GM12865 (cell line): ENCODE measurements at regions not wholly inside any gene's neighbourhood (a gene's known extent, or its start where the extent isn't known, plus 50 kb on each side); places are given as distances from the start of the nearest gene placed in this dataset.

Source experiments
- DNase-seq: peaks from one replicate; pipeline ENCODE4 v3.0.0; 2010; ENCODE audit warnings: low read depth
- H3K4me3 ChIP-seq: 2 replicates; pipeline ENCODE4 v1.5.1; 2011; ENCODE audit warnings: mild to moderate bottlenecking, low read depth, low read length, control low read depth
- TF ChIP-seq, protein P1 (sequence below): IDR thresholded peaks from 2 replicates; pipeline ENCODE4 v1.5.1; 2011; ENCODE audit warnings: low read length, control low read depth, low read depth, inconsistent platforms; ENCODE audit not compliant: insufficient read depth; ENCODE audit errors: missing control alignments

DNA sequence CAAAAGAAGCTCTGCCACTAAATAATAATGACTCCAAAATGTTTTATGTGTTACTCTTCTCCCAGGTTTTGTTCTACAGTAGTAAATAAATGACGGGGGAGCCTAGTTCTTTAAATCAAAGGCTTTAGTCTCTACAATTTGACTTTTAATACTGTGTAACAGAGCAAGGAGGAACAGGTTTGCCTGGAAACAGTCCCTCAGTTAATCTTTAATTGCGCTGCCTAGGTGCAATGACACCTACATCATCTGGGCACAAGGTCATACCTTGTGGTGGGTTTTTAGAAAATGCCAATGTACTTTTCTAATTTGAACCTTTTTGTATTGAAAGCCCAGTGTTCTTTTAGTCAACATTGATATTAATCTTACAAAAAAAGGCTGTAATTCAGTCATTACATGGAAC is 287.3 kb upstream of the SETBP1 start:
- no peak for DNase-seq
- H3K4me3 ChIP-seq: no peak overlapping the region
- TF ChIP-seq, protein P1, sequence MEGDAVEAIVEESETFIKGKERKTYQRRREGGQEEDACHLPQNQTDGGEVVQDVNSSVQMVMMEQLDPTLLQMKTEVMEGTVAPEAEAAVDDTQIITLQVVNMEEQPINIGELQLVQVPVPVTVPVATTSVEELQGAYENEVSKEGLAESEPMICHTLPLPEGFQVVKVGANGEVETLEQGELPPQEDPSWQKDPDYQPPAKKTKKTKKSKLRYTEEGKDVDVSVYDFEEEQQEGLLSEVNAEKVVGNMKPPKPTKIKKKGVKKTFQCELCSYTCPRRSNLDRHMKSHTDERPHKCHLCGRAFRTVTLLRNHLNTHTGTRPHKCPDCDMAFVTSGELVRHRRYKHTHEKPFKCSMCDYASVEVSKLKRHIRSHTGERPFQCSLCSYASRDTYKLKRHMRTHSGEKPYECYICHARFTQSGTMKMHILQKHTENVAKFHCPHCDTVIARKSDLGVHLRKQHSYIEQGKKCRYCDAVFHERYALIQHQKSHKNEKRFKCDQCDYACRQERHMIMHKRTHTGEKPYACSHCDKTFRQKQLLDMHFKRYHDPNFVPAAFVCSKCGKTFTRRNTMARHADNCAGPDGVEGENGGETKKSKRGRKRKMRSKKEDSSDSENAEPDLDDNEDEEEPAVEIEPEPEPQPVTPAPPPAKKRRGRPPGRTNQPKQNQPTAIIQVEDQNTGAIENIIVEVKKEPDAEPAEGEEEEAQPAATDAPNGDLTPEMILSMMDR: no peak

DNA sequence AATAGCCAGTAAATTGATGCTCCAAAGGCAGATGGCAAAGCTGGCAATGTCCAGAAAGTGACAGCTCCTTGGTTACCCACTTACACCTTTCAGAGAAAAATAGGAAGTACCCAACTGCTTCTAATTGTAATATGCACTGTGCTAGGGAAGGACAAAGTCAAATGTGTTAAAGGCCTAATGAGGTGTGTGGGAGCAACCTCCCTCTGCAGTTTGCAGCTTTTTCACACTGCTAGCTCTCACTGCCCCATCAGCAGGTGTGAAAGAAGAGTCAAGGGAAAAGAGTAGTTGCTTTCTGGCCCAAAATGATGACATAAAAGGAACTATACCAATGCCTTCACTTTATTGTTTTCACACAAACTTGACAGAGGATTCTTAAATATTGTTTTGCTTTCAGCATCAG is 284.1 kb upstream of the SETBP1 start:
- TF ChIP-seq, protein P1: no peak
- DNase-seq: no peak
- no peak overlapping the region for H3K4me3 ChIP-seq

DNA sequence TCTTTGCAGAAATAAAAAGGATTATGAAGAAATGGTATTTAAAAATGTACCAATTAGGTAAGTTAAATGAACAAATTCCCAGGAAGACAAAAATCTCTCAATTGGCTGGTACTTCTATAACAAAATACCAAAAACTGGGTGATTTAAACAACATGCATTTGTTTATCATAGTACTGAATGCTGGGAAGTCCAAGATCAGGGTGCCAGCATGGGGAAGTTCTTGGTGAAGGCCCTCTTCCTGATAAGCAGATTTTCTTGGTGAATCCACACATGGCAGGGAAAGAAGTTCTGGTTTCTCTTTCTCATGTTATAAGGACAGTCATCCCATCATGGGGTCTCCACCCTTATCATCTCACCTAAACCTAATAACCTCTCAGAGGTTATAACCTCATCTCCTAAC is 271.6 kb upstream of the SETBP1 start:
- no peak for DNase-seq
- no peak overlapping the region for H3K4me3 ChIP-seq
- TF ChIP-seq, protein P1: no peak

DNA sequence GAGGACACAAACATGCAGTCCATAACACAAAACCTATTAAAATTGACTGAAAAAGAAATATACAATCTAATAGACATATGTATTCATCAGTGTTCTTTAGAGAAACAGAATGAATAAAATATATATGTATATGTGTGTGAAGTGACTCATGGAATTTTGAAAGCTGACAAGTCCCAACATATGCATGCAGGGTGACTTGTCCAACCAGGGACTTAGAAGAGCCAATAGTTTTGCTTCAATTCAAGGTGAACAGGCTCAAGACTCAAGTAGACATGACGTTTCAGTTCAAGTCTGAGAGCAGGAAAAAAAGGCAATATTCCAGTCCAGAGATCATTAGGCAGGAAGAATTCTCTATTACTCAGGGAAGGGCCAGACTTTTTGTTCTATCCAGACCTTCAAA is 271.2 kb upstream of the SETBP1 start:
- no peak overlapping the region for H3K4me3 ChIP-seq
- no peak for DNase-seq
- TF ChIP-seq, protein P1: no peak

DNA sequence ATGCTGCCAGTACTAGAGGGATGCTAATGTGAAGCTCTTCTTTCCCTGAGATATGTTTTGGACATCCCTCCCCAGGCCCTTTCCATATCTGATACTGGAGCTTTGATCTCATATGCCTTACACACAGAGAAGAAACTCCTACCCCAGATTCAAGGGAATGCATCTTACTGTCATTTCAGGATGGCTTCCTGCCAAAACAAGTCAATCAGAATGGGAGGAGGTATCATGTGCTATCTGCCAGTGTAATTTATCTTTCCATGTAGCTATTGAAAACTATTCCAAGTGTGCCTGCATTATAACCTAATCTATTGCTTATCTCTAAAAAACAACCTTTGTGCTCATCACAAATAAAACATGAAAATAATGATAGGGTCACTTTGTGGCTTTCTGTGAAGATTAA is 269.9 kb upstream of the SETBP1 start:
- TF ChIP-seq, protein P1: no peak
- H3K4me3 ChIP-seq: no peak overlapping the region
- DNase-seq: no peak

DNA sequence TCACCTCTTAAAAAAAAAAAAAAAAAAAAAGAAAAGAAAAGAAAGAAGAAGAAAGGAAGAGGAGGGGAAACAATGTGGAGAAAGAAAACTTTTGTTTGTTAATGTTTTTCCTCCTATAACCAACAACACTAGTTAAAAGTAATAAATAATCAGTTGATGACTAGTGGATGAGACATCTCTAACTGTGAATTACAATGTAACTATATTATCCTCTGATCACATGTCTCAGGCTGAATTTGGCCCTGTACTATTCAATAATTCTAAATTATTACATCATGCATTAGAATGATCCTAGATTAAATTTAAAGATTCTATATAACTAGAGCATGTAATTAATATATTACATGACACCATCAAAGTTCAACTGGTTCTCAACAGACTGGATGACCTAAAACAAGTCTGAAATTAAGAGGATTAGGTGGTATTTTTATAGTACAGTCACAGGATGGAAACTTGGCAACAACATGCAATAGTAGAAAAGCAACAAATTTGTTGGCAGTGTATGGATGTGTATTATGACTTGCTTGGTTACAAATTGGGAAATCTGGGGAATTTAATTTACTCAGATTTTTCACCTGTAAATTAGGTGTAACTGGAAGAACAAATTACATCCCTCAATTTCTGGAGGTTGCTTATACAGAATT is 269.3 kb upstream of the SETBP1 start:
- TF ChIP-seq, protein P1: no peak
- no peak for DNase-seq
- H3K4me3 ChIP-seq: no peak overlapping the region

DNA sequence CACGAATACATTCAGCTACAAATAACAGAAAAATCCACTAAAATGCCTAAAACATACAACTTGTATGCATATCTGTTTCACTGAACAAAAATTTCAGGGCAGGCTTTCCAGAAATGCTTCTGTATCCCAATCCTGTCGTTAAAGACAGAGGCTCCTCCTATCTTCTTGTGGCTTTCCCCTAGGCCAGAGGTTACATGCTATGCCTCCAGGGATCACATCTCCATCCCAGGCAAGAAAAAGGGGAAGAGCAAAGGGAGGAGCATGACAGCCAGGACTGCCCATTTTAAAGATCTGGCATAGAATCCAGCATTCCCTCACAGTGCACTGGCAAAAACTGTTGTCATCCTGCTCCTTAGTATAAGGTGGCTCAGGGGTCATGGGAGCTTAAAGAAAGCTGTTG is 268.7 kb upstream of the SETBP1 start:
- TF ChIP-seq, protein P1: no peak
- no peak overlapping the region for H3K4me3 ChIP-seq
- no peak for DNase-seq
